DOHH2 (cell line): ENCODE measurements at regions not wholly inside any gene's neighbourhood (a gene's known extent, or its start where the extent isn't known, plus 50 kb on each side); places are given as distances from the start of the nearest gene placed in this dataset.

ENCODE experiments used
- H3F3A ChIP-seq: fragments of 200-600 bp; sonication (generic), shearing (Covaris generic); 2 replicates; pipeline ENCODE4 v1.6.0; 2016; ENCODE audit warnings: antibody characterized with exemption, mild to moderate bottlenecking; ENCODE audit not compliant: control insufficient read depth, insufficient read depth
- H3K27ac ChIP-seq: fragments of 200-600 bp; sonication (generic); 2 replicates; pipeline ENCODE4 v1.5.1; 2014; ENCODE audit warnings: low read depth, mild to moderate bottlenecking, low read length, moderate library complexity
- H3K27me3 ChIP-seq: fragments of 200-600 bp; sonication (generic); 2 replicates; pipeline ENCODE4 v1.6.1; 2014; ENCODE audit warnings: mild to moderate bottlenecking, low read length, mixed read lengths; ENCODE audit not compliant: control insufficient read depth
- H3K36me3 ChIP-seq: fragments of 200-600 bp; sonication (generic); 2 replicates; pipeline ENCODE4 v1.6.1; 2014; ENCODE audit warnings: mild to moderate bottlenecking, low read length, moderate library complexity, mixed read lengths; ENCODE audit not compliant: control insufficient read depth
- H3K4me1 ChIP-seq: fragments of 200-600 bp; sonication (generic); 2 replicates; pipeline ENCODE4 v1.6.1; 2014; ENCODE audit warnings: mild to moderate bottlenecking, low read length, mixed read lengths; ENCODE audit not compliant: control insufficient read depth
- H3K4me2 ChIP-seq: fragments of 200-600 bp; sonication (generic); 2 replicates; pipeline ENCODE4 v1.6.0; 2014; ENCODE audit warnings: mild to moderate bottlenecking, low read length, moderate library complexity
- H3K4me3 ChIP-seq: fragments of 200-600 bp; sonication (generic); 2 replicates; pipeline ENCODE4 v1.5.1; 2014; ENCODE audit warnings: mild to moderate bottlenecking, low read length, mixed read lengths
- H3K79me2 ChIP-seq: fragments of 200-600 bp; sonication (generic); 2 replicates; pipeline ENCODE4 v1.6.1; 2014; ENCODE audit warnings: mild to moderate bottlenecking, low read length, mixed read lengths; ENCODE audit not compliant: control insufficient read depth
- H3K9me2 ChIP-seq: fragments of 200-600 bp; sonication (generic); replicated peaks from 2 replicates; pipeline ENCODE4 v1.6.1; 2014; ENCODE audit warnings: mild to moderate bottlenecking, low read length, mixed read lengths; ENCODE audit not compliant: control insufficient read depth
- H3K9me3 ChIP-seq: fragments of 200-600 bp; sonication (generic); 2 replicates; pipeline ENCODE4 v1.6.1; 2014; ENCODE audit warnings: antibody characterized with exemption, low read length, mixed read lengths; ENCODE audit not compliant: control insufficient read depth, insufficient read depth
- H4K20me1 ChIP-seq: fragments of 200-600 bp; sonication (generic); 2 replicates; pipeline ENCODE4 v1.6.0; 2014; ENCODE audit warnings: low read depth, mild to moderate bottlenecking, antibody characterized with exemption, low read length, moderate library complexity; ENCODE audit not compliant: control insufficient read depth, insufficient read depth
- CTCF ChIP-seq: fragments of 200-600 bp; sonication (generic); IDR thresholded peaks from one replicate; pipeline ENCODE4 v1.5.1; 2014; ENCODE audit warnings: antibody characterized with exemption, mild to moderate bottlenecking, low read depth, low read length; ENCODE audit not compliant: poor library complexity, severe bottlenecking
- EZH2phosphoT487 ChIP-seq: fragments of 200-600 bp; sonication (generic); IDR thresholded peaks from 2 replicates; pipeline ENCODE4 v1.6.1; 2017; ENCODE audit warnings: borderline replicate concordance, mild to moderate bottlenecking, antibody characterized with exemption, low read length, moderate library complexity, mixed read lengths

GRCh38 chr3:117122609-117123008, 413.0 kb downstream of the TUSC7 start:
- Histone ChIP-seq H3K36me3 (no peaks in the 10 kb centered on the region), H3K27ac (no peak overlapping the region), H3F3A (no peaks in the 10 kb centered on the region), H3K9me2 (no peaks in the 10 kb centered on the region), H3K9me3 (no peaks in the 10 kb centered on the region), H3K27me3 (no peaks in the 10 kb centered on the region), H3K4me3 (no peak overlapping the region), H3K4me1 (no peaks in the 10 kb centered on the region), H4K20me1 (no peaks in the 10 kb centered on the region), H3K79me2 (no peaks in the 10 kb centered on the region), H3K4me2 (no peak overlapping the region)
- TF ChIP-seq CTCF (no peak), EZH2phosphoT487 (no peak)

GRCh38 chr3:117126460-117126859, 416.9 kb downstream of the TUSC7 start:
- no peak overlapping the region for H3K4me3 ChIP-seq
- H4K20me1 ChIP-seq: no peaks in the 10 kb centered on the region
- TF ChIP-seq CTCF (no peak), EZH2phosphoT487 (no peak)
- peaks cover 8% of the 10 kb centered on the region for H3K4me1 ChIP-seq
- H3K36me3 ChIP-seq: no peaks in the 10 kb centered on the region
- H3K9me2 ChIP-seq: no peaks in the 10 kb centered on the region
- no peaks in the 10 kb centered on the region for H3K27me3 ChIP-seq
- no peak overlapping the region for H3K27ac ChIP-seq
- H3K79me2 ChIP-seq: no peaks in the 10 kb centered on the region
- H3K9me3 ChIP-seq: no peaks in the 10 kb centered on the region
- no peak overlapping the region for H3K4me2 ChIP-seq
- H3F3A ChIP-seq: no peaks in the 10 kb centered on the region

DNA sequence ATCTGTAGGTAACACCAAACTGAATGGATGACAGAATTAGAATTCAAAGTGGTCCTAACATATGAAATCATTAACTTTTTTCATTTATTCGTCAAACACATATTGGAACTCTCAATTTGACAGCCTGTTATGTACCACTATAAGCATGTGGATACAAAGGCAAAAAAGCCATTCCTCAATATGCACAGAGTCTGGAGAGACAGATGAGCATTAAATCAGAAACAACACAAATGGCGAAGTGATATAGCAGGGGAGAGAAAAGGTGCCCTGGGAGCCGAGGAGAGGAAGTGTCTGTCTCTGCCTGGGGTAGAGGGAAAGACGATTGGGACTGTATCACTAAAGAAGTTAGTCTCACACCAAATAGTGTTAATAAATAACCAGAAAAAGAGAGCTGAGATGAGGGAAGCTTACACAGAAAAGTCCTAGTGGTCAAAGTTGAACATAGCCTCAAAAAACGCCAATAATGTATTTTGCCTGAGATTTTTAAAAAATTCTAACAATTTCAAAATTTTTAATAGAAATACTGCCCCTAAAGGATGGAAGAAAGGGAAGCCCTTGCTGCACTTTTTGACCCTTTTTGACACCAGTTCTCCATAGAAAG, 417.5 kb downstream of the TUSC7 start:
- H3K4me2 ChIP-seq: no peak overlapping the region

More for the DNA sequence above, 417.5 kb downstream of the TUSC7 start:
- H3F3A ChIP-seq: no peaks in the 10 kb centered on the region
- H3K4me1 ChIP-seq: peaks cover 8% of the 10 kb centered on the region
- H3K79me2 ChIP-seq: no peaks in the 10 kb centered on the region
- TF ChIP-seq CTCF (no peak), EZH2phosphoT487 (no peak)
- H3K27ac ChIP-seq: no peak overlapping the region
- H3K4me3 ChIP-seq: no peak overlapping the region
- no peaks in the 10 kb centered on the region for H4K20me1 ChIP-seq
- H3K36me3 ChIP-seq: no peaks in the 10 kb centered on the region
- no peaks in the 10 kb centered on the region for H3K9me2 ChIP-seq
- H3K9me3 ChIP-seq: no peaks in the 10 kb centered on the region
- no peaks in the 10 kb centered on the region for H3K27me3 ChIP-seq
